K562 (cell line): ENCODE measurements at regions not wholly inside any gene's neighbourhood (a gene's known extent, or its start where the extent isn't known, plus 50 kb on each side); places are given as distances from the start of the nearest gene placed in this dataset.
A peak's percentile ranks its signal among the peaks of the same experiment; 100 is the strongest.

Experiments
- ATAC-seq: fragments of 200-7000 bp; cut with Tn5 transposase; 3 replicates; pipeline ENCODE4 v1.9.1; 2020; ENCODE audit warnings: moderate library complexity
- BruUV-seq: library from RNA; stranded (reverse); fragments of 400-500 nt; replicated peaks from 2 replicates; lab custom pipeline; 2021; lab: Mats Ljungman, UMichigan
- CTCF ChIA-PET: fragments of 300-600 bp; formaldehyde crosslinking; extraction: SDS; loops from one replicate; lab custom pipeline; 2021; ENCODE audit warnings: low intra/inter-chr PET ratio; lab: Yijun Ruan, JAX
- POLR2A ChIA-PET: fragments of 300-600, 350-650 bp; sonication (Branson Sonifier 250); formaldehyde crosslinking; extraction: SDS; loops from one replicate; lab custom pipeline; 2021; ENCODE audit warnings: antibody characterized with exemption, inconsistent platforms; lab: Yijun Ruan, JAX
- DNase-seq, 4 experiments: peaks; one replicate each; pipeline versions ENCODE4 v3.0.0 to v3.0.0-alpha.2; 2011 to 2018; ENCODE audit warnings: low spot score in 3 of 4, mixed read lengths in 3 of 4; ENCODE audit errors: extremely low read depth in 1 of 4
- FAIRE-seq: peaks from 2 replicates; lab custom pipeline; 2011; peaks lifted over from hg19 to GRCh38; lab: Jason Lieb, UNC
- H2AFZ ChIP-seq: 2 replicates; pipeline ENCODE4 v1.6.0; 2011; ENCODE audit warnings: low read depth, low read length, control low read depth, inconsistent platforms
- H3K27ac ChIP-seq: fragments of 200-600 bp; 3 replicates; pipeline ENCODE4 v1.8.0; 2011; ENCODE audit warnings: low read depth, mild to moderate bottlenecking, control low read depth, inconsistent platforms, low read length, moderate library complexity, mixed read lengths; ENCODE audit errors: extremely low read depth
- H3K27me3 ChIP-seq, 2 experiments: fragments of 300-600 bp in 1 of 2; 2 replicates in 1 of 2; 3 replicates in 1 of 2; pipeline versions ENCODE4 v1.6.0 to v1.8.0; 2011; ENCODE audit warnings: inconsistent platforms in 2 of 2, low read length in 2 of 2, mild to moderate bottlenecking in 1 of 2, mixed read lengths in 1 of 2, moderate library complexity in 1 of 2; ENCODE audit not compliant: control insufficient read depth in 2 of 2, insufficient read depth in 2 of 2
- H3K36me3 ChIP-seq: fragments of 300-600 bp; 3 replicates; pipeline ENCODE4 v1.8.0; 2011; ENCODE audit warnings: mild to moderate bottlenecking, low read length, inconsistent platforms; ENCODE audit not compliant: control insufficient read depth, insufficient read depth
- H3K4me1 ChIP-seq, 2 experiments: fragments of 200-600 bp in 1 of 2; replicated peaks in 1 of 2; 2 replicates in 1 of 2; 3 replicates in 1 of 2; pipeline versions ENCODE4 v1.5.1 to v1.8.0; 2011; ENCODE audit warnings: inconsistent platforms in 2 of 2, low read length in 2 of 2, mild to moderate bottlenecking in 1 of 2, mixed read lengths in 1 of 2, moderate library complexity in 1 of 2; ENCODE audit not compliant: control insufficient read depth in 2 of 2, insufficient read depth in 2 of 2
- H3K4me2 ChIP-seq: 2 replicates; pipeline ENCODE4 v1.6.1; 2011; ENCODE audit warnings: low read length, control low read depth, inconsistent platforms, mixed read lengths; ENCODE audit not compliant: insufficient read depth
- H3K4me3 ChIP-seq: fragments of 200-600 bp; sonication (generic), shearing (Covaris generic); 2 replicates; pipeline ENCODE4 v1.5.1; 2016; ENCODE audit warnings: control low read depth, inconsistent platforms
- H3K79me2 ChIP-seq: fragments of 200-600 bp; 3 replicates; pipeline ENCODE4 v1.8.0; 2011; ENCODE audit warnings: low read length, inconsistent platforms; ENCODE audit not compliant: control insufficient read depth, insufficient read depth
- H3K9ac ChIP-seq, 2 experiments: 2 replicates each; pipeline versions ENCODE4 v1.6.0 to v1.6.1; 2011; ENCODE audit warnings: low read depth in 2 of 2, low read length in 2 of 2, control low read depth in 1 of 2, inconsistent platforms in 1 of 2, mild to moderate bottlenecking in 1 of 2, mixed read lengths in 1 of 2; ENCODE audit not compliant: insufficient read depth in 1 of 2
- H3K9me1 ChIP-seq: one replicate; pipeline ENCODE4 v1.6.0; 2011; ENCODE audit warnings: inconsistent platforms, mild to moderate bottlenecking, low read length, moderate library complexity; ENCODE audit not compliant: control insufficient read depth, insufficient read depth
- H3K9me3 ChIP-seq: replicated peaks from 2 replicates; pipeline ENCODE4 v1.5.1; 2011; ENCODE audit warnings: low read depth, low read length, inconsistent platforms; ENCODE audit not compliant: control insufficient read depth, insufficient read depth
- H4K20me1 ChIP-seq: replicated peaks from 2 replicates; pipeline ENCODE4 v1.6.1; 2011; ENCODE audit warnings: low read length, inconsistent platforms, mixed read lengths; ENCODE audit not compliant: control insufficient read depth, insufficient read depth
- ATF1 ChIP-seq, 2 experiments: fragments of 450-650 bp in 1 of 2; IDR thresholded peaks; 2 replicates each; pipeline ENCODE4 v1.6.1; 2016; ENCODE audit warnings: missing compliant biosample characterization in 1 of 2, missing genetic modification characterization in 1 of 2
- HCFC1 ChIP-seq: IDR thresholded peaks from 2 replicates; pipeline ENCODE4 v1.6.1; 2012; ENCODE audit warnings: low read depth, low read length, improper control_type of control experiment
- KAT8 ChIP-seq: fragments of 450-650 bp; IDR thresholded peaks from 2 replicates; pipeline ENCODE4 v1.6.1; 2016; ENCODE audit warnings: low read depth, mild to moderate bottlenecking
- RUNX1 ChIP-seq: sonication (generic); IDR thresholded peaks from 2 replicates; pipeline ENCODE4 v1.6.1; 2016; ENCODE audit warnings: antibody characterized with exemption, low read depth
- YBX1 ChIP-seq: fragments of 450-650 bp; IDR thresholded peaks from 2 replicates; pipeline ENCODE4 v1.7.1; 2016; ENCODE audit warnings: mild to moderate bottlenecking
- ZNF224 ChIP-seq: sonication (generic); formaldehyde crosslinking; IDR thresholded peaks from 2 replicates; pipeline ENCODE4 v1.8.0; 2022; ENCODE audit warnings: mild to moderate bottlenecking, missing genetic modification reagents
- WGBS: fragments of 100-300 bp; shearing (Covaris generic); methylation state at CpG from one replicate; pipeline ENCODE4 v1.1.6; 2016; ENCODE audit warnings: low coverage, mixed read lengths; ENCODE audit not compliant: insufficient coverage; ENCODE audit errors: missing lambda C conversion rate; 5-methylcytosine and 5-hydroxymethylcytosine counted together
- in situ Hi-C: fragments of 300-500 bp; cut with MboI; formaldehyde crosslinking; loops from 4 replicates; pipeline ENCODE4 v1.15.0; 2018; ENCODE audit warnings: inconsistent platforms, mixed read lengths
- intact Hi-C: fragments of 100-400 bp; cut with micrococcal nuclease; formaldehyde crosslinking; loops from 2 replicates; pipeline ENCODE4 v1.14.2; 2022
- TF ChIP-seq, protein P1 (sequence below): fragments of 250-450 bp; sonication (Bioruptor Pico); IDR thresholded peaks from 2 replicates; pipeline ENCODE4 v1.5.0; 2020; ENCODE audit warnings: mild to moderate bottlenecking

DNA sequence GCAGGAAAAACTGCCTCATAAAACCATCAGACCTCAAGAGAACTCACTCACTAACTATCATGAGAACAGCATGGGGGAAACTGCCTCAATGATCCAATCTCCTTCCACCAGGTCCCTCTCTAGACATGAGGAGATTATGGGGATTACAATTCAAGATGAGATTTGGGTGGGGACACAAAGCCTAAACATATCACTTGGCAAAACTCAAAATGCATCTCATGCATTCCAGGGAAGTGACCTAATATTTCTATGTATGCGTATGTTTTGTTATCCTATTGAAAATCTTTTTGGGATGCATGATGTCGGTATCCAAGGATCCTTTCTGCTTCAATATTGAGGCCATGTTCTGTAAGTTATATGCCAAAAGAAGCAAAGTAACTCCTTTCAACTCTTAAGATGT, 174.0 kb downstream of the PLK2 start:
- WGBS: 12% methylated on average over 2 of the region's 2 CpGs
- H3K9me3 ChIP-seq: no peaks in the 10 kb centered on the region

DNA sequence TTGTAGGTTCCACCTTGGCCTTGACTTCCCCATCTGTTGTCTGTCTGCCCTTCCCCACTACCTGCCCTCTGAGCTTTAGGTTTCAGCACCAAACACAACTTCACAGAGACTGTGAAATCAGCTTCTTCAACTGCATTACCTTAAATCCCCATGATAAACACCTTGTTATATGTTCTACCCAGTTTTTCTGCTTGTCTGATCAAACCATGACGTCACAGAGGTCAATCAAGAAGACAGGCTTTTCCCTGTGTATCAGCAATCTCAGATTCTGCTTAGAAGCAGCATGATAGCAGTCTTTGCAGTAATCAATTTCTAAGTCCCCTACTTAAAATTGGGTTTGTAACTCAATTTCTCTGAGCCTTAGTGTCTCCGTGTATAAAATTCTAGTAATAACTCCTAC, 175.0 kb downstream of the PLK2 start:
- no peak overlapping the region for H3K4me3 ChIP-seq
- FAIRE-seq (no peak), DNase-seq (no peak), ATAC-seq (no peak)
- 7% methylated on average over 2 of the region's 2 CpGs for WGBS
- ChIA-PET POLR2A (interaction anchor here (0.9 kb wide), 1 partner anchor 748 kb away, joined by 4 read pairs; no protein-coding TSS in a partner anchor), CTCF (no interaction called here)
- in situ Hi-C loops: no loop called here
- H3K79me2 ChIP-seq: no peaks in the 10 kb centered on the region
- TF ChIP-seq ATF1 (CRISPR knock-in tag; IDR thresholded peaks at IDR 0.05) (no peak), ATF1 (tag; IDR thresholded peaks at IDR 0.05) (0 out of 2 replicates have a peak, but pooled peaks have one; percentile 21), ZNF224 (CRISPR knock-in tag) (no peak), YBX1 (no peak), HCFC1 (no peak), RUNX1 (no peak)
- TF ChIP-seq, protein P1, sequence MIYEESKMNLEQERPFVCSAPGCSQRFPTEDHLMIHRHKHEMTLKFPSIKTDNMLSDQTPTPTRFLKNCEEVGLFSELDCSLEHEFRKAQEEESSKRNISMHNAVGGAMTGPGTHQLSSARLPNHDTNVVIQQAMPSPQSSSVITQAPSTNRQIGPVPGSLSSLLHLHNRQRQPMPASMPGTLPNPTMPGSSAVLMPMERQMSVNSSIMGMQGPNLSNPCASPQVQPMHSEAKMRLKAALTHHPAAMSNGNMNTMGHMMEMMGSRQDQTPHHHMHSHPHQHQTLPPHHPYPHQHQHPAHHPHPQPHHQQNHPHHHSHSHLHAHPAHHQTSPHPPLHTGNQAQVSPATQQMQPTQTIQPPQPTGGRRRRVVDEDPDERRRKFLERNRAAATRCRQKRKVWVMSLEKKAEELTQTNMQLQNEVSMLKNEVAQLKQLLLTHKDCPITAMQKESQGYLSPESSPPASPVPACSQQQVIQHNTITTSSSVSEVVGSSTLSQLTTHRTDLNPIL (CRISPR knock-in tag): no peak
- no peaks in the 10 kb centered on the region for H3K4me1 ChIP-seq
- H3K9ac ChIP-seq: no peak overlapping the region
- H4K20me1 ChIP-seq: no peaks in the 10 kb centered on the region
- intact Hi-C loops: no loop called here
- H3K9me1 ChIP-seq: no peaks in the 10 kb centered on the region
- no TSS peak for BruUV-seq
- H3K4me2 ChIP-seq: no peak overlapping the region
- no peaks in the 10 kb centered on the region for H3K27me3 ChIP-seq
- H2AFZ ChIP-seq: no peak overlapping the region
- no peak overlapping the region for H3K27ac ChIP-seq
- no peaks in the 10 kb centered on the region for H3K36me3 ChIP-seq
- H3K9me3 ChIP-seq: no peaks in the 10 kb centered on the region

More for the DNA sequence above, 174.0 kb downstream of the PLK2 start:
- ChIA-PET CTCF (no interaction called here), POLR2A (interaction anchor here (0.9 kb wide), 1 partner anchor 749 kb away, joined by 4 read pairs; no protein-coding TSS in a partner anchor)
- H3K4me3 ChIP-seq: no peak overlapping the region
- H4K20me1 ChIP-seq: no peaks in the 10 kb centered on the region
- no peak for ATAC-seq
- no peak overlapping the region for H3K4me2 ChIP-seq
- in situ Hi-C loops: no loop called here
- no peaks in the 10 kb centered on the region for H3K4me1 ChIP-seq
- FAIRE-seq: no peak
- H3K27me3 ChIP-seq: no peaks in the 10 kb centered on the region
- TF ChIP-seq KAT8: no peak
- DNase-seq: no peak
- no peak overlapping the region for H2AFZ ChIP-seq
- intact Hi-C loops: no loop called here
- no peak overlapping the region for H3K27ac ChIP-seq
- no TSS peak for BruUV-seq
- H3K9ac ChIP-seq: no peak overlapping the region
- H3K36me3 ChIP-seq: no peaks in the 10 kb centered on the region
- no peaks in the 10 kb centered on the region for H3K79me2 ChIP-seq
- H3K9me1 ChIP-seq: no peaks in the 10 kb centered on the region
